ENCODE measurements at regions not wholly inside any gene's neighbourhood (a gene's known extent, or its start where the extent isn't known, plus 50 kb on each side); places are given as distances from the start of the nearest gene placed in this dataset.

DNA sequence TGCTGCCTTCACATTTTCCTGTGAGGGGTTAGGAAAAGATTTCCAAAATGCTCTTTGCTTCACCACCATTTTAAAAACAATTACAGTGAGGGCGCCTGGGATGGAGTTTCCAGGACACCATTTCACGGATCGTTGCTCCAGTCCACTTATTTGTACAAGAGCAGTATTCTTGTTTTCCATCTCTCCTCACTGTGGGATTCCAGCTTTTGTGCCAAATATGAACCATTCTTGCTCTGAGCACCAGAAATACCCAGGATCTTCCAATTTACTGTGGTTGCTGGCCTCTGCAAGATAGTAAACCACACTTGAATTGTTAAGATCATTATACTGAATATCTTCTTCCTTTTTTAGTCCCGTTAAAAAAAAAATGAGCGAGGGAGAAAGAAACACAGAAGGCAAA is 899.5 kb downstream of the TLE1 start:
- TF ChIP-seq POLR2AphosphoS5 (IDR thresholded peaks at IDR 0.05; ENCODE audit: borderline replicate concordance, low read depth, low read length) (no peak), EZH2 (IDR thresholded peaks at IDR 0.05) (no peak), FOXP2 (optimal IDR thresholded peaks at IDR 0.05; ENCODE audit: control extremely low read depth, extremely low read length, insufficient read depth) (no peak)
